Astrocyte of the cerebellum (primary cell): ENCODE measurements at regions not wholly inside any gene's neighbourhood (a gene's known extent, or its start where the extent isn't known, plus 50 kb on each side); places are given as distances from the start of the nearest gene placed in this dataset.

ENCODE experiments used
- DNase-seq: peaks from one replicate; pipeline ENCODE4 v3.0.0-alpha.2; 2011; ENCODE audit warnings: low read depth
- H3K4me3 ChIP-seq: 2 replicates; pipeline ENCODE4 v1.5.1; 2011; ENCODE audit warnings: mild to moderate bottlenecking, low read depth, low read length, moderate library complexity
- CTCF ChIP-seq: IDR thresholded peaks from 2 replicates; pipeline ENCODE4 v1.5.1; 2012; ENCODE audit warnings: low read length, low read depth, moderate library complexity, mild to moderate bottlenecking; ENCODE audit errors: missing control alignments
- in situ Hi-C: cut with HindIII; loops from 2 replicates; pipeline ENCODE4 v1.10.0; 2017; ENCODE audit warnings: low sequenced_read_pairs

- in situ Hi-C loops: no loop called here
- H3K4me3 ChIP-seq: no peak overlapping the region
- no peak for TF ChIP-seq CTCF
- DNase-seq: no peak
These were observed 475.0 kb downstream of the DNAJB9 start for GRCh38 chr7:109044691-109045090.

- no peak for TF ChIP-seq CTCF
- in situ Hi-C loops: no loop called here
These were observed 479.7 kb downstream of the DNAJB9 start for GRCh38 chr7:109049366-109049765.

GRCh38 chr7:109059089-109059488 lies 489.4 kb downstream of the DNAJB9 start:
- no peak for DNase-seq
- no peak overlapping the region for H3K4me3 ChIP-seq
- TF ChIP-seq CTCF: no peak
- in situ Hi-C loops: no loop called here

More at GRCh38 chr7:109049366-109049765, 479.7 kb downstream of the DNAJB9 start:
- no peak overlapping the region for H3K4me3 ChIP-seq
- DNase-seq: no peak

GRCh38 chr7:109062798-109063197 lies 493.1 kb downstream of the DNAJB9 start:
- in situ Hi-C loops: no loop called here
- no peak overlapping the region for H3K4me3 ChIP-seq
- DNase-seq: no peak
- TF ChIP-seq CTCF: no peak

- H3K4me3 ChIP-seq: no peak overlapping the region
- no peak for TF ChIP-seq CTCF
- DNase-seq: no peak
- in situ Hi-C loops: no loop called here
These were observed 503.9 kb downstream of the DNAJB9 start for GRCh38 chr7:109073543-109073942.

GRCh38 chr7:109076396-109076972 lies 506.8 kb downstream of the DNAJB9 start:
- in situ Hi-C loops: no loop called here
- DNase-seq: no peak
- TF ChIP-seq CTCF: no peak
- no peak overlapping the region for H3K4me3 ChIP-seq
